Mucosa of stomach (tissue), 1 donor: ENCODE measurements at regions not wholly inside any gene's neighbourhood (a gene's known extent, or its start where the extent isn't known, plus 50 kb on each side); places are given as distances from the start of the nearest gene placed in this dataset.
"Not testable (repeated sequence)": the region's sequence is repeated elsewhere in the genome, so short reads cannot be mapped to it uniquely, and the experiment has no call there.

Source experiments
- H3K27me3 ChIP-seq: one replicate; pipeline ENCODE4 v1.7.0; 2013; ENCODE audit warnings: mild to moderate bottlenecking, low read length; ENCODE audit not compliant: control insufficient read depth, insufficient read depth
- H3K36me3 ChIP-seq: one replicate; pipeline ENCODE4 v1.7.0; 2013; ENCODE audit warnings: low read length; ENCODE audit not compliant: control insufficient read depth, insufficient read depth
- H3K4me1 ChIP-seq: one replicate; pipeline ENCODE4 v1.7.0; 2013; ENCODE audit warnings: mild to moderate bottlenecking, low read length; ENCODE audit not compliant: control insufficient read depth, insufficient read depth
- H3K4me3 ChIP-seq: one replicate; pipeline ENCODE4 v1.7.0; 2013; ENCODE audit warnings: low read length
- H3K9ac ChIP-seq: one replicate; pipeline ENCODE4 v1.7.0; 2013; ENCODE audit warnings: mild to moderate bottlenecking, low read length, moderate library complexity
- H3K9me3 ChIP-seq: one replicate; pipeline ENCODE4 v1.7.0; 2013; ENCODE audit warnings: mild to moderate bottlenecking, low read length, moderate library complexity; ENCODE audit not compliant: control insufficient read depth
- donor health status: Pancreatic carcinoma.

DNA sequence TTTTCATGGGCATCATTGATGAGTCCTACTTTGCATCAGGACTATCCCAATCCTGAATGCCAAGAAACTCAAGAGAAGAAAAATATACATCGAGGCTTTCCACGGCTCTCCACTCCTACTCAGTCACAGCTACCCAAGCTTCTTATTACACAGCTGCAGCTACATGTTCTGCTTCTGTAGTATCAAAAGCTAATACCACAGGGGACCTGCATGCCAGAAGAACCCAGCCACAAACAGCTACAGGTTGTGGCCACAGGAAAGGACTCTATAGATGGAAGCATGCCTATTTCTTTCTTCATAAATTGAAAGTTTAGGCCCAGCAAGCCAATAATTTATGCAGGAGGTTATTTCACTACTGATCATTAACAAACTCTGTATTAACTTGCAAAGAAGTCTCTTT, 209.7 kb upstream of the EGLN3 start:
- Histone ChIP-seq H3K9me3 (no peaks in the 10 kb centered on the region), H3K4me3 (no peak overlapping the region), H3K27me3 (no peaks in the 10 kb centered on the region), H3K4me1 (peaks cover 8% of the 10 kb centered on the region), H3K9ac (no peak overlapping the region), H3K36me3 (no peaks in the 10 kb centered on the region)

DNA sequence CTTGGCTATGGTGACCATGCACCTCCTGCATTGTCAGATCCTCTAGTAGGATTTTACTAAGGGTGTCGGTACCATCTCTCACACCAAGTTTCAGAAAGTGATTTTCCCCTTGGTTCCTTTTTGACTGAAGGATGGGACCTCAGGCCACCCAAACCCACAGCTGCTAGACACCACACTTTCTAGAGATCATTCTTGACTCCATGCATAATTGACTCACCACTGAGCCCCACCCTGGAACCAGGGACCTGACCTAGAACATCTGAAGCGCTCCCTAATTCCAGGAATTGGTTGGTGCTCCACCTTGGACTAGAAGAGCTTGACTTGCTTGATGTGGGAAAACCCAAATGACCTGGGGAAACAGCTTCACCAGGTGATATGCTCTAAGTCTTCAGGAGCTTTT, 206.8 kb upstream of the EGLN3 start:
- Histone ChIP-seq H3K9ac (no peak overlapping the region), H3K4me1 (peaks cover 8% of the 10 kb centered on the region), H3K27me3 (no peaks in the 10 kb centered on the region), H3K9me3 (no peaks in the 10 kb centered on the region), H3K4me3 (no peak overlapping the region), H3K36me3 (no peaks in the 10 kb centered on the region)

DNA sequence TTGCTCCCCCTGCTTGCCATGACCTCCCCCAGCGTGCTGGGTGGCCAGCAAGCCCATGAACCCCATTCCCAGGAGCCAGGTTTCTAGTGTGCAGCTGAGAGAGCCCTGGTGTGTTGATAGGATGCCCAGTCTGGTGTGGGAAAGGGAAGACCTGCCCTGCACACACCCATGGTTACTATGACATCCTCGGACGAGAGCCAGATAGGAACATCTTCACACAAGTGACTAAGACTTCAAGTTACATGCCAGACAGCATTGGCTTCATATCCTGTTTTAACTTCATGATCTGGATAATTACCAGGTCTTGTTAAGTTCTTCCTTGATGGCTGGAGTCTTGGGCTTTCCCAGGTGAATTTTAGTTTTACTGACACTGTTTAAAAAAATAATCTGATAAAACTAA, 196.6 kb upstream of the EGLN3 start:
- Histone ChIP-seq H3K9me3 (no peaks in the 10 kb centered on the region), H3K27me3 (no peaks in the 10 kb centered on the region), H3K4me3 (no peak overlapping the region), H3K9ac (no peak overlapping the region), H3K4me1 (no peaks in the 10 kb centered on the region), H3K36me3 (no peaks in the 10 kb centered on the region)

DNA sequence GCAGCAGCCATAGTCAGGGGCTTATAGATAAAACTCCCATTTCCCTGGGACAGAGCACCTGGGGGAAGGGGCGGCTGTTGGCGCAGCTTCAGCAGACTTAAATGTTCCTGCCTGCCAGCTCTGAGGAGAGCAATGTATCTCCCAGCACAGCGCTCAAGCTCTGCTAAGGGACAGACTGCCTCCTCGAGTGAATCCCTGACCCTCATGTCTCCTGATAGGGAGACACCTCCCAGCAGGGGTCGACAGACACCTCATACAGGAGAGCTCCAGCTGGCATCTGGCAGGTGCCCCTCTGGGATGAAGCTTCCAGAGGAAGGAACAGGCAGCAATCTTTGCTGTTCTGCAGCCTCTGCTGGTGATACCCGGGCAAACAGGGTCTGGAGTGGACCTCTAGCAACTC, 189.3 kb upstream of the EGLN3 start:
- not testable (repeated sequence) for H3K36me3 ChIP-seq, H3K9me3 ChIP-seq, H3K4me3 ChIP-seq, H3K27me3 ChIP-seq, H3K9ac ChIP-seq
- peaks cover 11% of the 10 kb centered on the region for H3K4me1 ChIP-seq

DNA sequence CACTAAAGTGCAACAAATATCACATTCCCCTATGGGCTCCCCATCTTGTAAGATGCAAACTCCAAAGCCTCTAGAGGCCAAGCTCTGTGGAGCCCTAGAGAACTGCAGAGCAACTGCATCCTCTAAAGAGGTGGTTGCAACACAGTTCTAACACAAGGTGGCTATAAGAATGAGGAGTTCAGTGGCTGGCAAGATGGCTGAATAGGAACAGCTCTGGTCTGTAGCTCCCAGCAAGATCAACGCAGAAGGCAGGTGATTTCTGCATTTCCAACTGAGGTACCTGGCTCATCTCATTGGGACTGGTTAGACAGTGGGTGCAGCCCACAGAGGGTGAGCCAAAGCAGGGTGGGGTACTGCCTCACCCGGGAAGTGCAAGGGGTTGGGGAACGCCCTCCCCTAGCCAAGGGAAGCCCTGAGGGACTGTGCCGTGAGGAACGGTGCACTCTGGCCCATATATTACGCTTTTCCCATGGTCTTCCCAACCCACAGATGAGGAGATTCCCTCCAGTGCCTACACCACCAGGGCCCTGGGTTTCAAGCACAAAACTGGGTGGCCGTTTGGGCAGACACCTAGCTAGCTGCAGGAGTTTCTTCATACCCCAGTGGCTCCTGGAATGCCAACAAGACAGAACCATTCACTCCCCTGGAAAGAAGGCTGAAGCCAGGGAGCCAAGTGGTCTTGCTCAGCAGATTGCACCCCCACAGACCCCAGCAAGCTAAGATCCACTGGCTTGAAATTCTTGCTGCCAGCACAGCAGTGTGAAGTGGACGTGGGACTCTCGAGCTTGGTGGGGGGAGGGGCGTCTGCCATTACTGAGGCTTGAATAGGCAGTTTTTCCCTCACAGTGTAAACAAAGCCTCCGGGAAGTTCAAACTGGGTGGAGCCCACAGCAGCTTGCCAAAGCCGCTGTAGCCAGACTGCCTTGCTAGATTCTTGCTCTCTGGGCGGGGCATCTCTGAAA, 188.6 kb upstream of the EGLN3 start:
- not testable (repeated sequence) for H3K9me3 ChIP-seq, H3K4me3 ChIP-seq

DNA sequence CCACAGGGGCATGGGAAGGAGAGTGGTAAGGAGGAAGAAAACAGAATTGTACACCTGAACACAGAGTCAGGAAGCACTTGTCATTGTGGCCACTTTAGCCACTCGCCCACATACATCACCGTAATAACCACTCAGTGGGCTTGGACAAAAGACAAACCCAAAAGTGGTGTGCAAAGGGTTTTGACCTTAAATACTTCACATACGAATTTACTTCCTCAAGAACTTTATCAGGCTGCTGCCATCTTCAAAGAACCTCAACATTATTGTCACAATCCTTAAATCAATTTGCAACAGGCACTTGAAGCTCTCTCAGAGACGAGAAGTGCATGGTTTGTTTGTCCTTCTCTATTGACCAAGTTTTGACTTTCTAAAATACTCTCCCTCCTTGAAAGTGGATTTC, 187.3 kb upstream of the EGLN3 start:
- Histone ChIP-seq H3K4me3 (no peak overlapping the region), H3K36me3 (no peaks in the 10 kb centered on the region), H3K27me3 (no peaks in the 10 kb centered on the region)

More for the DNA sequence above, 188.6 kb upstream of the EGLN3 start:
- H3K9ac ChIP-seq, H3K27me3 ChIP-seq, H3K36me3 ChIP-seq: not testable (repeated sequence)
- peaks cover 11% of the 10 kb centered on the region for H3K4me1 ChIP-seq

DNA sequence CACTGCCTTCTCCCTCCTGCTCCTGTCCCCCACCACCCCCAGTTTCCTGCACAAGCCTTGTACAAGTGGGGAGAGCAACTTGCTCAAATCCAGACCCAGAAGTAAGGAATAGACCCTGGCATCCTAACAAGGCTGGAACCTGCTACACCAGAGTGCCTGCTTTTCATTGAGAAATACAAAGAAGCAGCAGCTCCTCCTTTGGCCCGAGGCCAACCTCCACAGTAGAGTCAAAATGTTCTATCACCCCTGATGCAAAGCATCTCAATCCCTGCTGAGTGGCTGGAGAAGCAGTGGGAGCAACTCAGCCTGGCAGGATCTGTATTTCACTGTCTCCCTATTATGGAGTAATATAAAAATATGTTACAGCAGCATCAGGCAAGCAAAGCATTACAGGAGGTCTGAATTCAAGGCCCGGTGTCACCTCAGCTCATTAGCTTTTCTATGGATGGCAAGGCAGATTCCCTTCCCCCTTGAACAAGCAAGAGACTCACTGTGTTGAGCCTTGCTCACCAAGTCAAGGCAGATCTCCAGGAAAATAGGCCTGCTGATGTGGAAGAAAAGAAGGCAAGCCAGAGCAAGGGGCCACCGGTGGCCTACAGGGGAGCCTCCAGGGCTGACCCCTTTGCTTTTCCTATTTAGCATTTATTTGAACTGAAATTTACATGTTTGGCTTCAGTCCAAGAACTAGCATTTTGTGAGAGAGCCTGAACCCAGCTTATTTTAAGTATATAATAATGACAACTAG, 186.3 kb upstream of the EGLN3 start:
- H3K4me1 ChIP-seq: peaks cover 11% of the 10 kb centered on the region
- H3K9me3 ChIP-seq: no peaks in the 10 kb centered on the region
- no peak overlapping the region for H3K9ac ChIP-seq
- H3K4me3 ChIP-seq: no peak overlapping the region
- H3K36me3 ChIP-seq: no peaks in the 10 kb centered on the region
- no peaks in the 10 kb centered on the region for H3K27me3 ChIP-seq

More for the DNA sequence above, 187.3 kb upstream of the EGLN3 start:
- Histone ChIP-seq H3K4me1 (peaks cover 11% of the 10 kb centered on the region), H3K9me3 (no peaks in the 10 kb centered on the region), H3K9ac (no peak overlapping the region)

DNA sequence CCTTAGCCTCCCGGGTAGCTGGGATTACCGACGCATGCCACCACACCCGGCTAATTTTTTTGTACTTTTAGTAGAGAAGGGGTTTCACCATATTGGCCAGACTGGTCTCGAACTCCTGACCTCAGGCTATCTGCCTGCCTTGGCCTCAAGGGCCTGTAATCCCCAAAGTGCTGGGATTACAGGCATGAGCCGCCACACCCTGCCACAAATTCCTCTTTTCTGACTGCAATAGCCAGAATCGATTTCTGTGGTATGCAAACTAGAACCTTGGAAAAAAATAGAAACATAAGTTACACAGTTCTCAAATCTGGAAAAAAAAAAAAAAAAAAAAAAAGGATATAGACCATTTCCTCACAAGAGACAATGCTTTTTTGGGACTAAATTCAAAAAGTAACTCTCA, 184.6 kb upstream of the EGLN3 start:
- H3K27me3 ChIP-seq: no peaks in the 10 kb centered on the region
- no peaks in the 10 kb centered on the region for H3K36me3 ChIP-seq
- H3K4me3 ChIP-seq: no peak overlapping the region
- no peaks in the 10 kb centered on the region for H3K9me3 ChIP-seq
- no peak overlapping the region for H3K9ac ChIP-seq
- peaks cover 11% of the 10 kb centered on the region for H3K4me1 ChIP-seq

DNA sequence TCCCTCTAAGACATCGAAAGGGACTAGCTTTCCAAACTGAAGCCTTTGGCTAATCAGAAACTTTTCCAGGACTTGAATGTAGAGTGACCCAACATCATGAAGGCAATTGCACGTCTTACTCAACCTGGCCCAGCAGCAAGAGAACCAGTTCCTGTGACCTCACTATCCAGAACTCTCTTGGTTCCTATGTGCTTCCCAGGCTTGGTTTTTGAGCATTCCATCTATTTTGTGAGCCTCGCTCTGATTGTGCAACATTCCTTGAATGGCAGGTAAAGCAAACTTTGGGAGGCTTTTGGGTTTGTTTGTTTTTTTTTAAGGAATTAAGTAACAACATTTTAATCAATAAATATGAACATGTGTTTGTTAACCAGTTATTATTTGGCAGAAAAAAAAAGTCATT, 183.6 kb upstream of the EGLN3 start:
- Histone ChIP-seq H3K4me3 (no peak overlapping the region), H3K9ac (no peak overlapping the region), H3K36me3 (no peaks in the 10 kb centered on the region), H3K4me1 (peaks cover 8% of the 10 kb centered on the region), H3K27me3 (no peaks in the 10 kb centered on the region), H3K9me3 (no peaks in the 10 kb centered on the region)

DNA sequence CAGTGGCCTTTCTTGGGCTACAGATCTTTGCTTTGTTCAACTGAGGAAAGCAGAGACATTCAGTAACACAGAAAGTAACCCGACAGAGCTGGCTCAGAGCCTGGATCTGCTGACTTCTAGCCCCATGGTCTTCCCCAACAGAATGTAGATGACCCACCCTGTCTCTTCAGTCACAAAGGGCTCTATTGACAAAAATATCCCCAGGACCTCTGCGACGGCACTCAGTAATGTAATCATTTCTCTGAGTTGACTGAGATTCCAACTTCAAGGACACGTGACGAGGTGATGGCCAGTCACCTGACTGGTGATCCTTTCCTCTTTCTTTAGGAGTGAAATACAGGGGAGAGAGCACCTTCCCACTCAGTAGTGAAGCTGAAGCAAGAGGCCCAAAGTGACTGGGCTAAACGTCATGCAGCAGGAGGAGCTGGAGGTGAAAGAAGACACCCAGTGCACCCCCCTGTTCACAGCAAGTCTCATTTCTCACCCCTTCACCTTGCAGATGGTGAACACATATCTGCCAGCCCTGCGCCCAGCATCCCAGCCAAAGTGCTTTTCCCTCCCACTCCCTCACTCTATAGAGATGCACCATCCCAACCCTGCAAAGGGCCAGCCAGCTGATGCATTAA, 179.2 kb upstream of the EGLN3 start:
- Histone ChIP-seq H3K9ac (no peak overlapping the region), H3K36me3 (no peaks in the 10 kb centered on the region), H3K4me3 (no peak overlapping the region), H3K4me1 (no peaks in the 10 kb centered on the region), H3K27me3 (no peaks in the 10 kb centered on the region), H3K9me3 (no peaks in the 10 kb centered on the region)

DNA sequence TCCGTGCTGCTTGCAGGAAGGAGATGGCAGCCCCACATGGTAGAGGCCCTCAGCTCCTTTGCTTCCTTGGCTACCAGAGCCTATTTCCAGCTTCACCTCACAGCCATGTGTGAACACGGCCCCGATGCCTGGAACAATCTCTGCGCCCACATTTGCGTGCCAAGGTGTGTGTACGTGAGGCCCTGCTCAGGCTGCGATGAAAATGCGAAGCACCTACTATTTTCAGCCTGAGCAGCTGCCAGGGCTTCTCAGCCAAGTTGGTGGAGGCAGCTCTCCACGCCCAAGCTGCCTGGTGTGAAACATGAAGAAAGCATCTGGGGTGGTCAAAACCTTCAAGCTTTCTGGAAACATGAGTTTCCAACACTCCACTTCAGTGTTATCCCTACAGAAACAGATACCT, 177.8 kb upstream of the EGLN3 start:
- H3K36me3 ChIP-seq: no peaks in the 10 kb centered on the region

DNA sequence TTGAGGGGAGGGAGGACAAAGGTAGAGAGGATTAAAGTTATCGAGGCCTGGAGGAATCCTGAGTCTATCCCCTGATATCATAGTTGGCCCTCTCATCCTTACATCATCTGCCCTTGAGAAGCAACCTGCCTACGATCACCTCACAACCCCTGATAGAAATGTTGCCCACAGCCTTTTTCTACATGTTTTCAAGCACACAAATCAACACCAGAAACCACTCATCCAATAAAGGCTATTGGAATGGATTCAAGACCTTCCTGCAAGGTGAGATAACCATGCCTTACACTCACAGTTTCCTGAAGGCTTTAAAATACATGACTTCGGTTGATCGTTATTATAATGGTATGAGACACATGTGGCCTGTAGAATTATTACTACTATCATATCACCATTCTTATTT, 175.7 kb upstream of the EGLN3 start:
- Histone ChIP-seq H3K9ac (no peak overlapping the region), H3K27me3 (no peaks in the 10 kb centered on the region), H3K36me3 (no peaks in the 10 kb centered on the region), H3K9me3 (no peaks in the 10 kb centered on the region), H3K4me3 (no peak overlapping the region), H3K4me1 (no peaks in the 10 kb centered on the region)

More for the DNA sequence above, 177.8 kb upstream of the EGLN3 start:
- Histone ChIP-seq H3K4me3 (no peak overlapping the region), H3K27me3 (no peaks in the 10 kb centered on the region), H3K4me1 (no peaks in the 10 kb centered on the region), H3K9me3 (no peaks in the 10 kb centered on the region), H3K9ac (no peak overlapping the region)
